VCaP (cell line): ENCODE measurements at regions not wholly inside any gene's neighbourhood (a gene's known extent, or its start where the extent isn't known, plus 50 kb on each side); places are given as distances from the start of the nearest gene placed in this dataset.
A peak's percentile ranks its signal among the peaks of the same experiment; 100 is the strongest.

ENCODE experiments used
- H3K27ac ChIP-seq: fragments of 450-650 bp; 2 replicates; pipeline ENCODE4 v1.5.1; 2017
- TF ChIP-seq, protein P1 (sequence below): fragments of 450-650 bp; conservative IDR thresholded peaks from 2 replicates; pipeline ENCODE4 v1.5.1; 2017; ENCODE audit warnings: mild to moderate bottlenecking, moderate library complexity

DNA sequence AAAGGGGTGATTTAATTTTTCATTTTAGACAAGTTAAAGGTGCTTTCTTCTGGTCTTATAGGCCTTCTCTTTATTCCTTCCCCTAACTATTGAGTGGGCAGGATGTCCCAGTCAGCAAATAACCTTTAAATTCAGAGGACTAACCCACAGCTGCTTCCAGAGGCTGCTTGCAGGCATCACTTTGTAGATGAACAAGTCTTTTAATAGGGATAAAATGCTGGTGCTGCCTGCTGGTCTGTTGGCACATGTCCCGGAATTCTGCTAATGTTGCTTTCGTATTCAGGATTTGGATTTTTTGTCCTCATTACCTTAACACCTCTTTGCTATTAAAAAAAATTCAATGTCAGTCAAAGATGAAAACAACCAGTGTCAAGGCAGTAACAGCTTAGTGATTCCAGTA is 132.7 kb upstream of the KL start:
- TF ChIP-seq, protein P1, sequence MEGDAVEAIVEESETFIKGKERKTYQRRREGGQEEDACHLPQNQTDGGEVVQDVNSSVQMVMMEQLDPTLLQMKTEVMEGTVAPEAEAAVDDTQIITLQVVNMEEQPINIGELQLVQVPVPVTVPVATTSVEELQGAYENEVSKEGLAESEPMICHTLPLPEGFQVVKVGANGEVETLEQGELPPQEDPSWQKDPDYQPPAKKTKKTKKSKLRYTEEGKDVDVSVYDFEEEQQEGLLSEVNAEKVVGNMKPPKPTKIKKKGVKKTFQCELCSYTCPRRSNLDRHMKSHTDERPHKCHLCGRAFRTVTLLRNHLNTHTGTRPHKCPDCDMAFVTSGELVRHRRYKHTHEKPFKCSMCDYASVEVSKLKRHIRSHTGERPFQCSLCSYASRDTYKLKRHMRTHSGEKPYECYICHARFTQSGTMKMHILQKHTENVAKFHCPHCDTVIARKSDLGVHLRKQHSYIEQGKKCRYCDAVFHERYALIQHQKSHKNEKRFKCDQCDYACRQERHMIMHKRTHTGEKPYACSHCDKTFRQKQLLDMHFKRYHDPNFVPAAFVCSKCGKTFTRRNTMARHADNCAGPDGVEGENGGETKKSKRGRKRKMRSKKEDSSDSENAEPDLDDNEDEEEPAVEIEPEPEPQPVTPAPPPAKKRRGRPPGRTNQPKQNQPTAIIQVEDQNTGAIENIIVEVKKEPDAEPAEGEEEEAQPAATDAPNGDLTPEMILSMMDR, result no peak
- peak overlapping the region; percentile 79 for H3K27ac ChIP-seq

DNA sequence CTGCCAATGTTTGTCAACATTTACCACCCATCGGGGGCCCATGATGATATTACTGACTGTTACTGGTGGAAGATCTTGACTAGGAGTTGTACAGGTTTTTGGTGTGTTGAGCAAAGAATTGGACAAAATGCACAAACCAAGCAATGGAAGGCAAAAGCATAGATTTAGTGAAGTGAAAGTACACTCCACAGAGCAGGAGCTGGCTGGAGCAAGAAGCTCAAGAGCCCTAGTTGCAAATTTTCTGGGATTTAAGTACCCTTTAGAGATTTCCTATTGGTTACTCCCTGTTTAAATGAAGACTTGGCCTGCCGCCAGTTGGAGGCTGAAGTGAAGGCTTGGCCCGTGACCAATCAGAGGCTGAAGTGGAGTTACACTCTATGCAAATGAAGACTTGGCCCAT is 128.6 kb upstream of the KL start:
- H3K27ac ChIP-seq, result no peak overlapping the region
- TF ChIP-seq, protein P1, result no peak

DNA sequence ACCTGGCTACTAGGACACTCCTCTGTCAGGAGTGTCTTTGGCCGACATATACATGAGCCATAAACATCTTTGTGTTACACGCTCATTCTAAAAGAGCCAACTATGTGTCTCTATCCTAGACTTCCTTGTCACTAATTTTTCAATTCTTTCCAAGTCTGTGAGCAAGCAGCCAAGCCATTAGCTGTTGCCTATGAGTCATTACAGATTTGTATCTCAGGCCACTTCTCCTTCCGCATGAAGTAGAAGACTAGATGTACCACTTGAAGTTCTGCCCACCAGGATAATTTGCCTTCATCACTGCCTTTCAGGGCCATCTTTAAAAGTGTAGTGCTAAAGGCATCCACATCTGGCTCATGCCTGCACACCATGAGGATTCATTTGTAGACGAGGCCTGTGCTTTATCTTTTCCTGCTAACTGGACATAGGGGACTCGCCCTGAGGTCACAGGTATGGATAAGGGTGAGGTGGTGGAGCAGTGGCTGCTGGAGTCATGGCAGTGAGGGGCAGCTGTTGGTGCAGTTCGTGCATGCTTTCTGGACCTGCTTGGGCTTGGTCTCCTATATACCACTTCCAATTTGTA is 126.1 kb upstream of the KL start:
- TF ChIP-seq, protein P1, result no peak
- no peak overlapping the region for H3K27ac ChIP-seq

DNA sequence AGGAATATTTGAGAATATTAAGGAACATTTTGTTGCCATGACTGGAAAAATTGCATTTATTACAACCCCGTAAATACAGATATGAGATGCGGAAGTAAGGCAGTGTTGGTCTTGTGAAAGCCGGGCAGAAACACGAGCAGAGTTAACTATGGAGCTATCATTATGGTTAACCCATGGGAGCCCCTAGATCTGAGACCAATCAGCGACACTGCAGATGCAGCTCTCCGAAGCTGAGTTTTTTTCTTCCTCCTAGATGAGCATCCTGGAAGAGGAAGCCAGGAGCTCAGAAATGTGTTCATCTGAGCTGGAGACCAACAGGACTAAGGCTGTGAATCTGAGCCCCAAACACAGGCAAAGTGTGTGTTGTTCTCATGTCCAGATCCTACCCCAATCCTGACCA is 123.0 kb upstream of the KL start:
- TF ChIP-seq, protein P1, result no peak
- H3K27ac ChIP-seq, result no peak overlapping the region

DNA sequence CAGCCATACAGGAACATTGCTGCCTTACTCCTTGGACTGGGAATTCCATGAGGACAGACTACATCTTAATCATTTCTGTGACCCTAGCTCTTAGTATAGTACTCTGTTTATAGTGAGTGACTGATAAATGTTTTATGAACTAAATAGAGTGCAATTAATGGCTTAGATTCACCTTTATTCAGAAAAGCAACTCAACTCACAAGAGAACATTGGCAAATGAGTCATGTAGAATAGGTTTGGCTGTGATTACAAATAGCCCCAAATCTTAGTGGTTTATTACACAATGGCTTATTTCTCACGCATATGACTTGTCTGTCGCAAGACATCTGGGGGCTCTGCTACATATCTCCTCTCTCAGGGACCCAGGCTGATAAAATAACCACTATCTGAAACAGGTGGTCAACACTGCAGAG is 121.6 kb upstream of the KL start:
- TF ChIP-seq, protein P1, result no peak
- no peak overlapping the region for H3K27ac ChIP-seq

DNA sequence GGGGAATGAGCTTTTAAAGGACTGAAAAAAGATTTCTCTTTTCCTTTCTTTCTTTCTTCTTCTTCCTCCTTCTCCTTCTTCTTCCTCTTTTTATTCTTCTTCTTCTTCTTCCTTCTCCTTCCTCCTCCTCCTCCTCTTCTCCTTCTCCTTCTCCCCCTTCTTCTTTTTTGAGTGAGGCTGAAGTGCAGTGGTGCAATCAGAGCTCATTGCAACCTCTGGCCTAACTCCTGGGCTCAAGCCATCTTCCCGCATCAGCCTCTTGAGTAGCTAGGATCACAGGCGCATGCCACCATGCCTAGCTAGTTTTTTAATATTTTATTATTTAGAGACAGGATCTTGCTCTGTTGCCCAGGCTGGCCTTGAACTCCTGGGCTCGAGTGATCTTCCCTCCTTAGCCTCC is 120.9 kb upstream of the KL start:
- TF ChIP-seq, protein P1, result no peak
- H3K27ac ChIP-seq, result no peak overlapping the region

DNA sequence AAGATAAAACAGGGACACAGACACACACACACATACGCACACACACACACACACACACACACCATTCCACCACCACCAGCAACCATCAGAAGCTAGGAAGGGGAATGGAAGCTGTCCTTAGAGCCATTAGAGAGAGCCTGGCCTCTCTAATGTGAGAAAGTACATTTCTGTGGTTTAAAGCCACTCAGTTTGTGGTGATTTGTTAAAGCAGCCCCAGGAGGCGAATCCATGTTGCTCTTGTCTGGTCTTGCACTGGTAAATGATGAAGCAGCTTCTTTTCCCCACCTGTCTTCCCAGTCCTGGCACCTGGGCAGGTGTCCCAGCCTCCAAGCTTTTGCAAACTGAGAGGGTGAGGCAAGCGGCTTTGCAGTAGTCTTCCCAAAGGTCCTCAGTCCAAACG is 118.9 kb upstream of the KL start:
- no peak overlapping the region for H3K27ac ChIP-seq
- TF ChIP-seq, protein P1, result no peak
